MM.1S (cell line): ENCODE measurements at regions not wholly inside any gene's neighbourhood (a gene's known extent, or its start where the extent isn't known, plus 50 kb on each side); places are given as distances from the start of the nearest gene placed in this dataset.
"Not testable (repeated sequence)": the region's sequence is repeated elsewhere in the genome, so short reads cannot be mapped to it uniquely, and the experiment has no call there.

Experiments used
- DNase-seq: peaks from one replicate; pipeline ENCODE4 v3.0.0-alpha.2; 2015
- H2AFZ ChIP-seq: fragments of 300-600 bp; sonication (generic); 2 replicates; pipeline ENCODE4 v1.6.0; 2016; ENCODE audit warnings: antibody characterized with exemption, low read length
- H3F3A ChIP-seq: fragments of 300-600 bp; sonication (generic); 2 replicates; pipeline ENCODE4 v1.6.1; 2016; ENCODE audit warnings: mild to moderate bottlenecking, antibody characterized with exemption, low read length, moderate library complexity, mixed read lengths; ENCODE audit not compliant: insufficient read depth
- H3K27ac ChIP-seq: fragments of 300-600 bp; sonication (generic); 2 replicates; pipeline ENCODE4 v1.5.1; 2016; ENCODE audit warnings: mild to moderate bottlenecking, low read length
- H3K27me3 ChIP-seq: fragments of 300-600 bp; sonication (generic); replicated peaks from 2 replicates; pipeline ENCODE4 v1.6.0; 2016; ENCODE audit warnings: low read length; ENCODE audit not compliant: insufficient read depth
- H3K36me3 ChIP-seq: fragments of 300-600 bp; sonication (generic); replicated peaks from 2 replicates; pipeline ENCODE4 v1.6.1; 2016; ENCODE audit warnings: mild to moderate bottlenecking, low read length, mixed read lengths; ENCODE audit not compliant: insufficient read depth
- H3K4me1 ChIP-seq: fragments of 300-600 bp; sonication (generic); 2 replicates; pipeline ENCODE4 v1.6.1; 2016; ENCODE audit warnings: low read length, mixed read lengths
- H3K4me2 ChIP-seq: fragments of 300-600 bp; sonication (generic); 2 replicates; pipeline ENCODE4 v1.6.0; 2016; ENCODE audit warnings: low read depth, low read length
- H3K4me3 ChIP-seq: fragments of 300-600 bp; sonication (generic); 2 replicates; pipeline ENCODE4 v1.5.1; 2016; ENCODE audit warnings: low read length, mixed read lengths
- H3K79me2 ChIP-seq: fragments of 300-600 bp; sonication (generic); 2 replicates; pipeline ENCODE4 v1.6.1; 2016; ENCODE audit warnings: mixed run types, low read length, mixed read lengths
- H3K9ac ChIP-seq: fragments of 300-600 bp; sonication (generic); 2 replicates; pipeline ENCODE4 v1.6.1; 2016; ENCODE audit warnings: low read length, mixed read lengths
- H3K9me2 ChIP-seq: fragments of 300-600 bp; sonication (generic); replicated peaks from 2 replicates; pipeline ENCODE4 v1.6.1; 2016; ENCODE audit warnings: mild to moderate bottlenecking, low read length, mixed read lengths; ENCODE audit not compliant: insufficient read depth
- H3K9me3 ChIP-seq: fragments of 300-600 bp; sonication (generic); replicated peaks from 2 replicates; pipeline ENCODE4 v1.6.1; 2016; ENCODE audit warnings: mild to moderate bottlenecking, low read length, mixed read lengths; ENCODE audit not compliant: insufficient read depth
- H4K20me1 ChIP-seq: fragments of 300-600 bp; sonication (generic); 2 replicates; pipeline ENCODE4 v1.6.1; 2016; ENCODE audit warnings: mild to moderate bottlenecking, low read length, moderate library complexity, mixed read lengths; ENCODE audit not compliant: insufficient read depth
- CTCF ChIP-seq: fragments of 300-600 bp; sonication (generic); IDR thresholded peaks from 2 replicates; pipeline ENCODE4 v1.5.1; 2016; ENCODE audit warnings: antibody characterized with exemption, low read length, mixed read lengths
- EZH2 ChIP-seq: fragments of 300-600 bp; sonication (generic); optimal IDR thresholded peaks from 2 replicates; pipeline ENCODE3; 2017; ENCODE audit warnings: low read depth, mild to moderate bottlenecking, antibody characterized with exemption, low read length, mixed read lengths
- EZH2phosphoT487 ChIP-seq: fragments of 300-600 bp; sonication (generic); IDR thresholded peaks from 2 replicates; pipeline ENCODE4 v1.6.1; 2018; ENCODE audit warnings: antibody characterized with exemption, low read length

- DNase-seq, result no peak
- Histone ChIP-seq H3K9ac (no peak overlapping the region), H4K20me1 (no peaks in the 10 kb centered on the region), H3K27me3 (no peaks in the 10 kb centered on the region), H3K4me2 (no peak overlapping the region), H3K9me3 (no peaks in the 10 kb centered on the region), H3K4me1 (peaks cover 7% of the 10 kb centered on the region), H3K4me3 (no peak overlapping the region), H3K27ac (no peak overlapping the region), H3F3A (no peaks in the 10 kb centered on the region), H2AFZ (no peak overlapping the region), H3K9me2 (no peaks in the 10 kb centered on the region), H3K79me2 (no peaks in the 10 kb centered on the region), H3K36me3 (no peaks in the 10 kb centered on the region)
- no peak for TF ChIP-seq EZH2phosphoT487
- no peak for TF ChIP-seq EZH2
- TF ChIP-seq CTCF, result no peak
Observed at GRCh38 chr10:78441694-78442093, 408.0 kb downstream of the RPS24 start.

- no peaks in the 10 kb centered on the region for H3K4me1 ChIP-seq
- H3K27ac ChIP-seq, result no peak overlapping the region
- no peak overlapping the region for H3K4me2 ChIP-seq
- no peaks in the 10 kb centered on the region for H4K20me1 ChIP-seq
- H3F3A ChIP-seq, result no peaks in the 10 kb centered on the region
- H3K36me3 ChIP-seq, result no peaks in the 10 kb centered on the region
- no peak for TF ChIP-seq EZH2phosphoT487
- no peak for TF ChIP-seq EZH2
- no peak for TF ChIP-seq CTCF
- no peaks in the 10 kb centered on the region for H3K9me2 ChIP-seq
- no peak overlapping the region for H2AFZ ChIP-seq
- no peak overlapping the region for H3K9ac ChIP-seq
- H3K27me3 ChIP-seq, result no peaks in the 10 kb centered on the region
- H3K79me2 ChIP-seq, result no peaks in the 10 kb centered on the region
- no peak for DNase-seq
- no peak overlapping the region for H3K4me3 ChIP-seq
- no peaks in the 10 kb centered on the region for H3K9me3 ChIP-seq
Observed at GRCh38 chr10:78442836-78443550, 409.3 kb downstream of the RPS24 start.

GRCh38 chr10:78443900-78444571, 410.4 kb downstream of the RPS24 start:
- H2AFZ ChIP-seq, result no peak overlapping the region
- no peaks in the 10 kb centered on the region for H3K36me3 ChIP-seq
- no peaks in the 10 kb centered on the region for H3K4me1 ChIP-seq
- no peak overlapping the region for H3K4me2 ChIP-seq
- no peaks in the 10 kb centered on the region for H3K79me2 ChIP-seq
- no peak for DNase-seq
- no peak overlapping the region for H3K9ac ChIP-seq
- no peaks in the 10 kb centered on the region for H3K9me3 ChIP-seq
- no peak overlapping the region for H3K4me3 ChIP-seq
- no peak overlapping the region for H3K27ac ChIP-seq
- H3K27me3 ChIP-seq, result no peaks in the 10 kb centered on the region
- no peaks in the 10 kb centered on the region for H3K9me2 ChIP-seq
- no peak for TF ChIP-seq EZH2phosphoT487
- no peak for TF ChIP-seq EZH2
- no peak for TF ChIP-seq CTCF
- no peaks in the 10 kb centered on the region for H4K20me1 ChIP-seq
- H3F3A ChIP-seq, result no peaks in the 10 kb centered on the region

- not testable (repeated sequence) for H3K4me3 ChIP-seq, H3K9me2 ChIP-seq, H3K4me2 ChIP-seq, H3K79me2 ChIP-seq, H3K36me3 ChIP-seq, H3K27me3 ChIP-seq, H3K27ac ChIP-seq, H2AFZ ChIP-seq, H3K4me1 ChIP-seq, DNase-seq, H3F3A ChIP-seq, H4K20me1 ChIP-seq, H3K9me3 ChIP-seq, H3K9ac ChIP-seq
Observed at GRCh38 chr10:78444741-78445140, 411.1 kb downstream of the RPS24 start.
